Thoracic aorta (tissue), 2 donors: ENCODE measurements at regions not wholly inside any gene's neighbourhood (a gene's known extent, or its start where the extent isn't known, plus 50 kb on each side); places are given as distances from the start of the nearest gene placed in this dataset.

Source experiments
- ATAC-seq: fragments of 150-250 bp; one replicate; pipeline ENCODE4 v1.8.0; 2017; ENCODE audit warnings: low read depth; ENCODE audit not compliant: insufficient number of reproducible peaks, low FRiP score
- DNase-seq: peaks from one replicate; pipeline ENCODE4 v3.0.0-alpha.2; 2020; ENCODE audit warnings: low spot score
- H3K27ac ChIP-seq, 2 donors: fragments of 200-600 bp; sonication (generic); 1 replicate in 1 of 2; 2 replicates in 1 of 2; pipeline ENCODE4 v1.5.1; 2016; ENCODE audit warnings: mild to moderate bottlenecking in 2 of 2, moderate library complexity in 2 of 2
- H3K27me3 ChIP-seq: fragments of 200-600 bp; sonication (generic); replicated peaks from 2 replicates; pipeline ENCODE4 v1.6.0; 2016; ENCODE audit warnings: mild to moderate bottlenecking; ENCODE audit not compliant: insufficient read depth
- H3K36me3 ChIP-seq: fragments of 200-600 bp; sonication (generic); one replicate; pipeline ENCODE4 v1.5.1; 2016
- H3K4me1 ChIP-seq, 2 donors: fragments of 200-600 bp; sonication (generic); 1 replicate in 1 of 2; 2 replicates in 1 of 2; pipeline versions ENCODE4 v1.5.1 to v1.6.0; 2016; ENCODE audit warnings: low read depth in 2 of 2, mild to moderate bottlenecking in 1 of 2; ENCODE audit not compliant: control insufficient read depth in 1 of 2
- H3K4me3 ChIP-seq: fragments of 200-600 bp; sonication (generic); 2 replicates; pipeline ENCODE4 v1.5.1; 2016; ENCODE audit warnings: mild to moderate bottlenecking
- H3K9me3 ChIP-seq: fragments of 200-600 bp; sonication (generic); 2 replicates; pipeline ENCODE4 v1.5.1; 2016
- TF ChIP-seq, protein P1 (sequence below): fragments of 200-600 bp; sonication (generic); IDR thresholded peaks from one replicate; pipeline ENCODE4 v1.5.1; 2019; ENCODE audit warnings: antibody characterized with exemption

DNA sequence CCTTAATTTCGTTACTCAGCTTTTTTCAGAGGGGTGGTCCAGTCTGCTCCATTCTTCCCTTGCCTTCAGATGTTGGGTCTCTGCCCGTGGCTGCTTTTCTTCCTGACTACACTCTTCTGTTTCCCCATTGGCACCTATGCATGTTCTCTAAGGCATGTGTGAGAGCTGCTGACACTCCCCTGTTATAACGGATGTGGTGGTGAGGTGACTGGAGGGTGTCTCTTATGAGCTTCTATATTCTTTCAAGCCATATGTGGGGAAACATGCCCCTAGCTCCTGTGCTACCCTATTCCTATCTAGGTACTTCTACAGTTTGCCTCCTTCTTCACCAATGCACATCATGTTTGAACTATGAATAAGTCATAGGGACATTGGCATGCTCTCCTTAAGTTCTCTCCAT lies 643.2 kb downstream of the RPL10L start:
- H3K36me3 ChIP-seq: no peaks in the 10 kb centered on the region
- no peaks in the 10 kb centered on the region for H3K4me1 ChIP-seq
- H3K4me3 ChIP-seq: no peak overlapping the region
- H3K9me3 ChIP-seq: no peaks in the 10 kb centered on the region
- H3K27ac ChIP-seq: no peak overlapping the region
- TF ChIP-seq, protein P1, sequence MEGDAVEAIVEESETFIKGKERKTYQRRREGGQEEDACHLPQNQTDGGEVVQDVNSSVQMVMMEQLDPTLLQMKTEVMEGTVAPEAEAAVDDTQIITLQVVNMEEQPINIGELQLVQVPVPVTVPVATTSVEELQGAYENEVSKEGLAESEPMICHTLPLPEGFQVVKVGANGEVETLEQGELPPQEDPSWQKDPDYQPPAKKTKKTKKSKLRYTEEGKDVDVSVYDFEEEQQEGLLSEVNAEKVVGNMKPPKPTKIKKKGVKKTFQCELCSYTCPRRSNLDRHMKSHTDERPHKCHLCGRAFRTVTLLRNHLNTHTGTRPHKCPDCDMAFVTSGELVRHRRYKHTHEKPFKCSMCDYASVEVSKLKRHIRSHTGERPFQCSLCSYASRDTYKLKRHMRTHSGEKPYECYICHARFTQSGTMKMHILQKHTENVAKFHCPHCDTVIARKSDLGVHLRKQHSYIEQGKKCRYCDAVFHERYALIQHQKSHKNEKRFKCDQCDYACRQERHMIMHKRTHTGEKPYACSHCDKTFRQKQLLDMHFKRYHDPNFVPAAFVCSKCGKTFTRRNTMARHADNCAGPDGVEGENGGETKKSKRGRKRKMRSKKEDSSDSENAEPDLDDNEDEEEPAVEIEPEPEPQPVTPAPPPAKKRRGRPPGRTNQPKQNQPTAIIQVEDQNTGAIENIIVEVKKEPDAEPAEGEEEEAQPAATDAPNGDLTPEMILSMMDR: no peak
- DNase-seq (no peak), ATAC-seq (no peak)
- no peaks in the 10 kb centered on the region for H3K27me3 ChIP-seq

DNA sequence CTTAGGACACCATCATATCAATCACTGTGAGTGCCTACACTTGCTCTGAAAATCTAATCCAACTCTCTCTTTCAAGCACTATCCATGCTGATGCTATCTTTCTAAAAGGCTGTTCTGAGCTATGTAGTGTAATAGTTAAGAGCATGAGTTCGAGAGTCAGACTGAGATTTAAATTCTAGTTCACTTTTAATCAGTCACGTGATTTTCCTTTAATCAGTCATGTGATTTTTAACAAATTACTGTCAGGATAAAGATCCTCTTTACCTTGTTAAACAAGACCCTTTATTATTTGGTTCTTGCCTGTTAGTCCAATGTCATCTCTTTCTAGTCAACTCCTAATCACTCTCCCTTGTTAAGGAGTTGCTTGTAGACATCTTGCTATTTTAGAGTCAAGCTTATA lies 653.0 kb downstream of the RPL10L start:
- H3K36me3 ChIP-seq: no peaks in the 10 kb centered on the region
- H3K27me3 ChIP-seq: no peaks in the 10 kb centered on the region
- no peaks in the 10 kb centered on the region for H3K4me1 ChIP-seq
- TF ChIP-seq, protein P1: no peak
- H3K9me3 ChIP-seq: no peaks in the 10 kb centered on the region
- DNase-seq (no peak), ATAC-seq (no peak)
- no peak overlapping the region for H3K4me3 ChIP-seq
- H3K27ac ChIP-seq: no peak overlapping the region

DNA sequence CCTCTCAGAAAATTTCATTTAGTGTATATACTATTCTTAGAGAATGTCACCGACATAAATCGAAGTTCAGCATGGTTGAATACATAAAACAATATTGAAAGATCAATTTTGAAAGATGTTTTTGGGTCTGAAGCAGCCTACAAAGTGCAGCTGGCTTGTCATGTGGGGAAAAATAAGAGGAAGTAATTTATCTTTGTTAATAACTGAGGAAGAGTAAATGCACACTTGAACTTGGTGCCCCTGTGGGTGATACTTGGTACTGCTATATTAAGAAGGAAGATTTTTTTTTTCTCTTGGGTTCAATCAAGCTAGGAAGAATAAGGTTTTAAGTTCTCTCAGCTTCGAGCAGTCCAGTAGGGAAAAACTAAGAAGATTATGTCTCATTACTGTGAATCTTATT lies 661.3 kb downstream of the RPL10L start:
- DNase-seq (no peak), ATAC-seq (no peak)
- TF ChIP-seq, protein P1: no peak
- H3K27me3 ChIP-seq: no peaks in the 10 kb centered on the region
- no peaks in the 10 kb centered on the region for H3K9me3 ChIP-seq
- H3K4me1 ChIP-seq: no peaks in the 10 kb centered on the region
- H3K36me3 ChIP-seq: no peaks in the 10 kb centered on the region
- H3K4me3 ChIP-seq: no peak overlapping the region
- no peak overlapping the region for H3K27ac ChIP-seq

DNA sequence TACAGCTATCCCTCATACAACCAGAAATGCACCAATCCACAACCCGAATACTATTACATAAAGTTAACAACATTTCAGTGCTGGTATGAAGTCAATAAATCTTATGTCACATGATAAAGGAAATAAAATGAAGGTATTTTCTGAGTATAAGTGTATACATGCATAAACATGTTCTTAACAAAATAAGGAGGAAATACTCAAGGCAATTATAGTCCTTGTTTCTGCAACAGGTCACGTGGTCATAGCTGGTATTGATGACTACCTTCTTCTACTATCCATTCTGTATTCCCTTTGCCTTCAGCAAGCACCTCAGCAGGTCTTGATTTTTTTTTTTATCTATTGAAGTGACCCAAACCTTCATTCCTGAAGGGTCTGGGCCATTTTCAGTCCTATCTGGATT lies 675.6 kb downstream of the RPL10L start:
- Histone ChIP-seq H3K27ac (no peak overlapping the region), H3K9me3 (no peaks in the 10 kb centered on the region), H3K4me1 (no peaks in the 10 kb centered on the region), H3K36me3 (no peaks in the 10 kb centered on the region), H3K4me3 (no peak overlapping the region), H3K27me3 (no peaks in the 10 kb centered on the region)
- DNase-seq (no peak), ATAC-seq (no peak)
- TF ChIP-seq, protein P1: no peak

GRCh38 chr14:45972416-45972815 lies 679.2 kb downstream of the RPL10L start:
- no peak overlapping the region for H3K4me3 ChIP-seq
- DNase-seq (no peak), ATAC-seq (no peak)
- H3K27me3 ChIP-seq: no peaks in the 10 kb centered on the region
- no peaks in the 10 kb centered on the region for H3K4me1 ChIP-seq
- TF ChIP-seq, protein P1: no peak
- no peaks in the 10 kb centered on the region for H3K36me3 ChIP-seq
- H3K9me3 ChIP-seq: no peaks in the 10 kb centered on the region
- no peak overlapping the region for H3K27ac ChIP-seq
